Fibroblast of gingiva (primary cell): ENCODE measurements at regions not wholly inside any gene's neighbourhood (a gene's known extent, or its start where the extent isn't known, plus 50 kb on each side); places are given as distances from the start of the nearest gene placed in this dataset.

Experiments used
- DNase-seq: peaks from one replicate; pipeline ENCODE4 v3.0.0-alpha.2; 2011; ENCODE audit warnings: low read depth

DNA sequence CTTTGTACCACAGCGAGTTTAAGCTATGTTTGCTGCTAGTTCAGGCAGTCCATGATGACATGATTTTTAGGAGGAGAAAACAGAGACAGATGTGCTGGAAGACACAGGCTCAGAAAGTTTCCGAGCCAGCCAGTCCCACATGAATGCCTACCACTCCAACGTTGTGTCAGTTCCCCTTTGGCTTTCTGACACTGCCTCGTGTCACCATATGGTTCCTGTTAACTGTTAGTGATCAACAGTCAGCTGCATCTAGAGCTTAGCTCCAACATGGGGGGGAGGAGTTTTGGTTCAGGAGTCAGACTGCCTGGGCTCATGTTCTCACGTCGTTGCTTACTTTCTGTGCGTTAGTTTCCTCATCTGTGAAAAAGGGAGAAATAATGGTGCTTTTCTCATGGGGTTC is 343.7 kb downstream of the MID1IP1 start:
- DNase-seq, result no peak

DNA sequence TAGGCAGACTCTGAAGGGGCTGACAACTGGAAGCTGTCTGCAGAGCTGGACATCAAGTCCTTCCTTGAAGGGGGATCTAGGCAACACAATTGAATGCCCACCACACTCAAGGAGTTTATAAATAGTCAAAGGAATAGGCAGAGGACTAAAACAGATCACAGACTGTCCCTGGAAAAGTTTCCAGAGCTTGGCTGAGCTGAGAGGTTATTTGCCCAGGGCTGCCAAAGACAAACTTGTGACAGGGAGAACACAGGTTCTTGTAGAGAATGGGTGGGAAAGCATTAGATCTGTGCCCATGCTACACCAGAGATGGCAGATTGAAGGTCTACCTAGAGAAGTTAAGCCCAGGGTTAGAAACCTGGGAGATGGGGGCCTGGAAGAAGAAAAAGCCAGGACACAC is 344.6 kb downstream of the MID1IP1 start:
- DNase-seq, result no peak

DNA sequence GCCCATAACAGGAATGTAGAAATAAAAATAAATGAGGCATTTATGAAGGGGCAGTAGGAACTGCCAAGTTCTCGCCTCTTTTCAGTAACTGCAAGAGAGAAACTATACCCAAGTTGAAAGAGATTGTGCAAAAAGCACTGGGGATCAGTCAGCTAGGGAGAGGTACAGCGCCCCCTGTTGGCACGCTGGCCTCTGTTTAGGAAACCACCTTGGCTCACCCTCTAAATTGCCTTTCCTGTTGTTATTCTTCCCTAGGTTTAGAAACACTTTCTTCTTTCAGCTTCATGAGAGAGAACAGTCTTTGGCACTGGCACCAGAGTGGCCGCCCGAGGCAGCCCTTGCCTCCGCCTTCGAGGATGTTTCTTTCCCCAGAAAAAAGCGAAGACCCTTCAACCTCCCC is 348.5 kb downstream of the MID1IP1 start:
- DNase-seq, result peak; percentile 42

DNA sequence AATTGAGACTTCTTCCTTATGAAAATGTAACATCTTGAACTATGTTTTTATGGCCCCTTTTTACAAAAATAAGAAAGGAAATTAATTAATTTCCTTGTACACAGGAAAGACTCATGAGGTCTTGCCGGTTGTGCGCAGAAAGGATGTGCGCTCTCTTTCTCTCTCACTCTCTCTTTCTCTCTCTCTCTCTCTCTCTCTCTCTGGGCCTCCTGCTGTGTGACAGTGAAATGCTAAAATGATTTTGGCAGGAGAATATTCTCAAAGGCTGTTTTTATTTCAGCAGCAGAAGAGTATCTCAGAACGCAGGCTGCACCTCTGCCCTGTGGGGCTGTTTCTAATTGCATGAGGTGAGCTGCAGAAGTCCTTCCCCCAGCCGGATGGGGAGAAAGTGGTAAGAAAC is 349.0 kb downstream of the MID1IP1 start:
- no peak for DNase-seq

DNA sequence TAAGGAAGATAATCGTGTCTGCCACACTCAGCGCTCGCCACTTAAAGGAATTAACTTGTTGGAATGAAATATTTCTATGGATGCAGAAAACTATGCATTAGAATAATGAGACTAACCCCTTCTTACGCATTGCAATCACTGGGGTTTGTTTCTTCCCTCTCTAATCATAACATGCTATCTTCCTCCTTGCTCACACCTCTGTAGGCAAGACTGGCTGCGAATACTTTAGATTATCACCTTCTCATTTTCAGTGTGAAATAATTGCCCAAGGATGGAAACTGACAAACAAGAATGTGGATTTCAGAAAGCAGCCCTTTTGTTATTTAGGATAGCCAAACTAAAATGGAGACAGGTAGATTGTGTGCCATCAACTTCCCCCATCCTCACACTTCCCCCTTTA is 349.4 kb downstream of the MID1IP1 start:
- DNase-seq, result no peak

DNA sequence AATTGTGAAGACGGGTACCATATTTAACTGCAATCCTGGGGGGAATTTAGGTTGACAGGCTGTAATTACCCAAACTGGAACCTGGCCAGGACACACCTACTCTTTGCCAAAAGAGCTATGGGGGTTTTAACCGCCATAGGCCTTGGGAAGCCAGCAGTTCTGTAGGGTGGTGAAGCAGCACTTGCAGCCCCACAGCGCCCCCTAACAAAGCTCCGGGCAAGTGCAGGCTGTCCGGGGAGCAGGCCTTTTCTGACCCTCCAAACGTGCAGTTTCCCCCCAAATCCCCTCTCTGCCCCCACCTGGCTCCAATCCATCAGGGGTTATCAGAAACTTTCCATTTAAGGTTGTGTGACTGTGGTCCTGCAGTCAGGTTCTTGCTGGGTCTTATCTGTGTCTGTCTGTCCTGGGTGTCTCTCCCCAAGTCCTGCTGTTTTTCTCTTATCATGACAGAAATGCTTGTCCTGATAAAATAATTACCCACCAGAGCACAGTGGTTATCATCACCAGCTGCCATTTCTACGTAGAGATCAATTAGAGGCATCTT is 350.9 kb downstream of the MID1IP1 start:
- DNase-seq, result no peak

DNA sequence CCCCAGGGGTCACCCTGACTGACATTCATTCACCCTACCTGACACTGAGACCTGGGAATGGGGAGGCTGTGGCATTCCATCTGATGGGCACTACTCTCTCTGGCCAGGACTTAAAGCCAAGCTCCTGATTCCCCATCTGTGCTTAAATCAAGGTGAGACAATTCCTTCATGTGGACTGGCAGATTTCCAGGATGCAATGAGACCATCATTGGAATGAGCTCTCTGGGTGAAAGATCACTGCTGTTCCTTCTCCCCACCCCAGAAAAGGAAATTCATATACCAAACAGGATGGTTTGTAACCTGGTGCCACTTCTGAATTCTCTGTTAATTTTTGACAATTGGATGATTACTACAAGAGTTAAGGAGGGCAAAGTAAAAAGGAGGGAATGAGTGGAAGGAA is 354.8 kb downstream of the MID1IP1 start:
- no peak for DNase-seq

DNA sequence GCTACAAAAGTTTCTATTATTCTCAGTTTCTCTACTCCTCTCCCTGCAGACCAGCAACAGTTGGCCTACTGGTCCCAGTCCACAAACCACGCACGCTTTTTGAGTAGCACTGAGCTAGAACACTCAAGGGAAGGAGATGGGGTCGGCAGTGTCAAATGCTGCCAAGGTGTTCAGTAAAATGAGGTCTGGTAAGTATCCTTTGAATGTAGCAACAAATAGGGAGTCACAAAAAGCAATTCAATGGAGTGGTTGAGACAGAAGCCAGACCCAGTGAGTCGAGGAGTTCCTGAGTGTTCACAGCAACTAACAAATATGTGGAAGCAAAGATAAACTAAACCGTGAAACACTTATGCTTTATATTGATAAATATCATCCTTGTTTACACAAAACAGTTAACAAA is 355.7 kb downstream of the MID1IP1 start:
- DNase-seq, result no peak

DNA sequence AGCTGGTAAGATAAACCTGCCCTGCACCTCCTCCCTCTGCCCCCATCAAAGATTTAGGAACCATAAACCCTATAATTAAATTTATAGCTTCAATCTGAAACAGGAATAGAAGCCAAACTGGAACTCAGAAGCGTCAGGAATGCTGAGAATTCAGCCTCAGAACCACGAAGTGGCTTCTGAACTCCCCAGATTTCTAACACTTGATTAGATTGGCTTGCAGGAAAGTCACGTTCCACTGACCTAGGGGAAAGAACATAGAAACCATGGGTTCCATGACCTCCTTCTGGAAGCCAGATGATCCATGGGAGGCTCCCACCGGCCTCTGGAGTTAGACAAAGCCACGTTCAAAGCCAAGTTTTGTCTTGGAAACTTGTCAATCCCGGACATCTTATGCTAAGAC is 356.5 kb downstream of the MID1IP1 start:
- DNase-seq, result no peak

DNA sequence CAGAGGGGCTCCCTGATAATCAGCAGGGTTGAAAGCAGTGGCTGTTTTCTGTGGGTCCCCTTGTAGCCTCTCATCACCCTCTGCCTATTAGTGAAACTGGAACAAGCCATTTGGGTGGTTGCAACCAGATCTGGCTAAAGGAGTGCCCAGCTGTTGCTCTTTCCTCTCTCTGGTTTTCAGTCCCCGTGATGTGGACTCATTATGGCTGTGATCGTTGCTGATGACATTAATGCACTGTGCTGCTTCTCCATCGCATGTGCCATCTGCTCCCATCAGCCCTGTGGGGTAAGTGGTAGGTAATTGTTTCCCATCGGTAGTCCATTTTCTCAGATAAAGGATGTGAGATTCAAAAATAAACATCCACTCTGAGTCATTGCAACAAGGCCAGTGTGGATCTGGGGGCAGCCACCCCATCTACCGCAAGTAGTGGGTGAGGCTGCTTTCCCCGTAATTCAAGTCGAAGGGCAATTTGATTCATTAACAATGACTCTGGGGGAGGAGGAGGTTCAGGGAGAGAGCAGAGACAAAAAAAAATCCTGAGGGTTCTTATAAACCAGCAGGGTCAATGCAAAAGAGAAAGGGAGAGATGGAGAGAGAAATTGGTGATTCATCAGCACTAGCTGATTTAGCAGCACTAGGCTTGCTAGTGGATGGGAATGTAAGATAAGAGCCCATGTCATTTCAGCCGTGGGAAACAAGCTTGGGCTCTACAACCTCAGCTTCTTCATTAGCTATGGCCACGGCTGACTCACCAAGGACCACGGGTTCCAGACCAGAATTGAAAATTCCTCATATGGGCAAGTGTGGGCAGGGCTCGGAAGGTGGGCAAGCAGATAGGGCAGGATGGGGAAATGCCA is 357.8 kb downstream of the MID1IP1 start:
- no peak for DNase-seq

DNA sequence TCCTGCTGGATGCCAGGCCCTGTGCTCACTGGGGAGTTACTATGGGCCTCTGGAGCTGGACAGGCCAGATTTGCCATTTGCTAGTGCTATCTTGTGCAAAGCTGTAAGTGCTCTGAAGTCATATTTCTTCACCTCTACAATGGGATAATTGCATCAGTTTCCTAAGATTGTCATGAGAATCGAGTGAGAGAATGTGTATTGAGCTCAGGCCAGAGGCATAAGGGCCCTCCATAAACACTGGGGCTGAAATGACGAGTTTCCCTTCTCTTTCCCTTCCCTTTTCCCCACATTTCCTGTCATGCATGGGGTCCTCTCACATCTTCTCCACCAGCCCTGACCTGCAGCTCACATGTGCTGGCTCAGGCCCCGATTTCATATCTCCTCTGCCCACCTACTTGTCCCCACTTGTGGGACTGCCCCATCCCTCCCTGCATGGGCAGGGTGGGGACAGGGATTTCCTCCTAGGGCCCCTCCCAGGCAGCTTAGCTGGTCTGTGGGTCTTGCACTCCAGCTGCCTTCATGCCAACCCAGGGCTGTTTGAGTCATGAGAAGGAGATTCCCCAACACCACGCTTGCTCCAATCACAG is 358.8 kb downstream of the MID1IP1 start:
- DNase-seq, result no peak

DNA sequence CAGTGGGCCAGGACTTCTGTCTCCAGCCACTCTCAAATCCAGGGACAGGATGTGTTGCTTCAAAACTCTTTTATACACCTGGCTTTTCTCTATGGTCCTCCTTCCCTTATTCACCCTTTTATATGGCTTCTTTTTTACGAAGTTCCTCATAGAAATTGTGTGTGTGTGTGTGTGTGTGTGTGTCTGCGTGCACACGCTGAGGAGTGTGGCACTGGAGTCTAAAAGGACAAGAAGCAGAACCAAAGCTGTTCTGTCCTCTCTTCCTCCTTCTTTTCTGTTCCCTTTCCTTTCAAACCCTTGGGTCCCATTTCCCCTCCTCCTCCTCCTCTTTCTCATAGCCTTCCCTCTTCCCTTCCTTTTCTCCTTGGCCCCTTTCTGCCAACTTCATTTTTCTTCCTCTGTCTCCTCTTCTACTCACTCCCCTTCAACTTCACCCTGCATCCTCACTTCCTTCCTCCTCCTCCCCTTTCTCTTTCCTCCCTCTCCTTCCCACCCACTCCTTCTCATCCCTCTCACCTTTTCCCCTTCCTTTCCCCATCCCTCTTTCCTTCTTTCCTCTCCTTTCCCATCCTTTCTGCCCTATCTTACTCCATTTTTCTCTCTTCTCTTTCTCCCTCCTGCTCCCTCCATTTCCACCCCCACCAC is 360.5 kb downstream of the MID1IP1 start:
- DNase-seq, result no peak

DNA sequence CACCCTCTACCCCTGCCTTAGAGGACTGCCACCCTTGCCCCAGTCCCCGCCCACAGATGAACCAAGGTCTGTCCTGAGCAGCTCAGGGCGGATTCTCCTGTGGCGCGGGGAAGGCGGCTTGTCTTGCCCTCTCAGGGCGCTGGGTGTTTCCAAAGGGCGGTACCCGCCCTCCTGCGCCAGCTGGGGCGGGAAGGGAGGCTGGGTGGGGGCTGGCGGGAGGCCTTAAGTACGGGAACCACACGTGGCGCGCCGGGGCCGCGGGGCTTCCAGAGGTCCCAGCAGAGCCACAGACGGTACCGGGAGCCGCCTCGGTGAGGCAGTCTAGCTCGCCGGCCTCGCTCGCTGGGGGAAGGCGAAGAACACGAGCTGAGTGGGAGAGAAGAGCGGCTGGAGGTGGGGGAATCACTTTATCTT is 361.1 kb downstream of the MID1IP1 start:
- no peak for DNase-seq

DNA sequence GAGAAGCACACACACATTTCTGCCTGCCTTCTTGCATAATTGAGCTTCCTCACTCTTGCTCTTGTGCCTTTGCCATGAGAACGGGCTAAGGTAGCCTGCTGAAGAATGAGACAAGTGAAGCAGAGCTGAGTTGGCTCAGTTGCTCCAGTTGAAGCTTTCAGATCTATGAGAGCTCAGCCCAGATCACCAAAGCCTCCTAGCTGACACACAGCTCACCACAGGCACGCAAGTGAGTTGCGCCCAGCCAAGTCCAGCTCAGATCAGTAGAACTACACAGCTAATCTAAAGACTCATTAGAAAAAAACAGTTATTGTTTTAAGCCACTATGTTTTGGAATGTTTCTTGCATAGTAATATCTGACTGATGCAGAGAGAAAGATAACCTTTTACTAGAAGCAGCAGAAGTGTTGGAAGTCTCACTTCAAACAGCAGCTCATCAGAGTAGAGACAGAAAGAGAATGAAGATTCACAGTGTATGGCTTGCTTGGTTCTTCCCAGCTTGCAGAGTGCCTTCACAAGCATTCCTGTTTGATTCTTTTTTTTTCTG is 362.4 kb downstream of the MID1IP1 start:
- no peak for DNase-seq

DNA sequence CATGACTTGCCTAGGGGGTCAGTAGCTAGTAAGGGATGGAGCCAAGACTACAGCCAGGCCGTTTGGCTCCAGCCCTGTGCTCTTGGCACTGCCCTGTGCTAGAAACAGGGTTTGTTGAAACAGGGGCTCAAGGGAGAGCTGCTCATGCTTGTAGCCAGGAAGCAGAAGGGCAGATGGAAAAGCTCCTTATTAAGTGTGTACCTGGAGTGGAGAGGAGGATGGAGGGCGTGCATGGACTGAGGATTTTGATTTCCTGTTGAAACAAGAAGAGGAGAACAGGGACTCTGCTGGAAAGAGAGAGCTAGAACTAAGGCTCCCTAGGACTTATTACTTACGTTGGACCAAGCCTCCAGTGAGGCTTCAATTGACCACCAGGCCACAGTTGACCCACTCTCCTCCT is 363.0 kb downstream of the MID1IP1 start:
- DNase-seq, result no peak

DNA sequence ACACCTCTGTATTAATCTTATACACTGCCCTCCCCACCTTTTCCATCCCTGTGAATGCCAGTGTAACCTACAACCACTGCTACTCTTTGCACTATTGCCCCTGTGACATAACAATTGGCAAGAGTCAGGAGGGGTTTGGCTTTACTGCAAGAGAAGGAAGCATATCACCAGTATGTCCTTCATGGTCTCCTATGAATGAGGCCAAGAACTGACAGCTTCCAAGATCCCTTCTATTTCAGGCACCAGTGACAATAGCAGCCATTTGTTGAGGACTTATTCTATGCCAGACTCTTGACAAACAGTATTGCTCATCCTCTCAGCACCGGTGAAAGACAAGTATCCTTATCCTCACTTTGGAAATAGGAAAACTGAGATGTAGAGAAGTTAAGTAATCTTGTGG is 363.9 kb downstream of the MID1IP1 start:
- no peak for DNase-seq

DNA sequence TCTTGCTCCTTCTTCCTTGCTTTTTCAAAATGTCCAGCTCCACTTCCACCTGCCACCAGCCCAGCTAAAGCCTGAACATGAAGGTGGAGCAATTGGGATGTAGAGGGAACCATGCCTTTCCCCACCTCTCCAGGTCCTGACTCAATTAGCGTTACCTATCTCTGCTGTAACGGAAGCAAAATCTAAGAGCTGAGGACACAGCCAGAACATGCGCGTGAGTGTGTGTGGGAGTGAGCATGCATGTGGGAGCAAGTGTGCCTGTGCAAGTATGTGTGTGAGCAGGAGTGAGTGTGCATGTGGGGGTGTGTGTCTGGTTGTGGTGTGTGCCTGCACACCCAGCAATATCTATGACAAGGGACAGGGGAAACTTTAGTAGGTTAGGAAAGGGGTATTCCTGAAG is 364.5 kb downstream of the MID1IP1 start:
- DNase-seq, result no peak

DNA sequence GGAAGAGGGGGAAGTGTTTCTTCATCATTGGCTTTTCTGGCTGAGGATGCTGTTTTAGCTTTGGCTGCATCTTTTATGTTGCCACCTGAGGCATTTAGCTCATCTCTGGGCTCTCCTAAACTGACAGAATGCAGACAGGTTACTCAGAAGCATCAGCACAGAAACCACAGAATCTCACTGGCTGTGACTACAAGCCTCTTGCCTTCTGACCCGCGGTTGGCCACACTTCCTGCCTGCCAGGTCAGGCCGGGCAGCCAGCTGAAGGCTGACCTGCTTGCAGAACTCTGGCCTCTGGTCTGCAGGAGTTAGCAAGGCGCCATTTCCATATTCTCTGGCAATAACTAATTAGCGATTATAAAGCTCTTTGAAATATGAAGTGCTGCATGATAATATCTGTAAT is 366.5 kb downstream of the MID1IP1 start:
- no peak for DNase-seq

DNA sequence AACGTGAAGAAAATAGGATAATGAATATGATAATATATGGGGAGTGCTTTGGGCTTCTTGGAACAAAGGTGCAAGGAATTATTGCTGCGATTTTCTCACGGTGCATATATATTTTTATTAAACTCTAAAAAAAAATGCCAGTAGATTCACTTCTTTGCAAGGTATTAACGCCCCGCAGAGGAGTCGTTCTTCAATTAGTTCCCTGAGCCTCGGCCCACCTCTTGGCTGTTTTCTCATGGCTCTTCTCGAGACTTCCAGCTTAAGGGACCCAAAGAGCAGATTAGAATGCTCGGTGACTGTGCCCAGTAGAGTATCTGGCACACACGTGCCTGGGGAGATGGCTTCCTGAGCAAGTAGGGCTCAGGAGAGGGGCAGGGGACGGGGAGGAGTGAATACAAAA is 367.4 kb downstream of the MID1IP1 start:
- DNase-seq, result no peak

DNA sequence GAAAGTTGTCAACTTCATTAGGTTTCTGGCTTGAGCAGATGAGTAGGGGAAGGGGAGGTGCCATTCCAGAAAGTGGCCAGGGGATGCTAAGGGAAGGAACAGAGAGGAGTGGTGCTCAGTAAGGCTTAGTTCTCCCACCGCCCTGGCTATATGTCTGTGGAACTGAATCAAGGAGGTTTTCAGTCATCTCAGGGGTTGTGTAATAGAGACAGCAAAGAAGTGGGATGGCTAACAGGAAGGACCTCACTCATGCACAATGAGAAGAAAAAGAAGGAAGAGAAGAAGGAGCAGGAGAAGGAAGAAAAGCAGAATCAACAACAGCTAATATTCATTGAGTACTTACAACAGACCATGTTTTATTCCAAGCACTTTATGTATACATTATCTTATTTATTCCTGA is 368.7 kb downstream of the MID1IP1 start:
- no peak for DNase-seq

DNA sequence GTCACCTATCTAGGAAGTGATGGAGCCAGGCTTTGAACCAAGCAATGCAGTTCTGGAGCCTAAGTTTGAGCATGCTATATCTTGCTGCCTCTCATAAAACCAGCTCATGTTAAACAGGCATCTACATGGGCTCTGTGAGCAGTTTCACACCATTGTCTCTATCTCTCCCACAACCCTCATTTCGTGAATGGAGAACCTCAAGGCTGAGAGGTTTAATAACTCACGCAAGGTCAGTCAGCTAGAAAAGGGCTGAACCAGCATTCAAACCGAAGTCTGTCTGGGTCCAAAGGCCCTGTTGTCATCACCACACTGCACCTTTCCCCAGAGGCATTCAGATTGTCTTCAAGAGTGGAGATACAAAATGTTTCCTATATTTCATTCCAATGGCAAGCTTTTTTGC is 369.2 kb downstream of the MID1IP1 start:
- no peak for DNase-seq

DNA sequence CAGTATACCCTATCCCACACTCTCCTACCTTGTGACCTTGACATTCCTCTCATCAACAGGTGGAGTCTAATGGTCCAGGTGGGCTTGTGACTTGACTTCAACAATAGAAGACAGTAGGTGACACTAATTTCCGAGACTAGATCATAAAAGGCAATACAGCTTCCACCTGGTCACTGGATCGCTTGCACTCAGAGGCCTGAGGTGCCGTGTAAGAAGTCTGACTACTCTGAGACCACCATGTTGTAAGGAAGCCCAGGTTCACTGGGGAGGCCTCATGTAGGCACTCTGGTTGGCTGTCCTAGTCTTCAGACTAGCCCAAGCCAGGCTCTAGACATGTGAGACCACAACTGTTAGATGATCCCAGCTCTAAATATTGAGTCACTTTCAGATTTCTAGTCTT is 370.4 kb downstream of the MID1IP1 start:
- no peak for DNase-seq

DNA sequence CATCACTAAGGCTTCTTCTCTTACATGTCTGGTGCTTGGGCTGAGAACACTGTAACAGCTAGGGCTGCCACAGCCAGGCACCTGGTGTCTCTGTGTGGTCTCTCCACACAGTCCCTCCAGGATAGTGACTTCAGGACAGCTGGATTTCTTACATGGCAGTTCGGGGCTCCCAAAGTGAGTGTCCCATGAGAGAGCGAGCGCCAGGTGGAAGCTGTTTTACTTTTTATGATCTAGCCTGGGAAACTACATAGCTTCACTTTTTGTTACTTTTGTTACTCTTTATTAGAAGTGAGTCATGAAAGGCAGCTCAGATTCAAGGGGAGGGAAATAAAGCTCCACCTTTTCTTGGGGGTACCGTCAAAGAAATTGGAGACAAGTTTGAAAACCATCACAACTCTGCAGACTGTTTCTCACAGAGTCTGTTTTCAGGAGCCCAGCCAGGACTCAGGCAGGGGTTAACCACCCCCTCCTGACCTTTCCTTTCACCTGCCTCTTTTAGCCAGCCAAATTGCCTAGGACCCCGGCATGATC is 373.0 kb downstream of the MID1IP1 start:
- DNase-seq, result no peak
